HG02623 (cell line): ENCODE measurements at regions not wholly inside any gene's neighbourhood (a gene's known extent, or its start where the extent isn't known, plus 50 kb on each side); places are given as distances from the start of the nearest gene placed in this dataset.
A peak's percentile ranks its signal among the peaks of the same experiment; 100 is the strongest.
"Not testable (repeated sequence)": the region's sequence is repeated elsewhere in the genome, so short reads cannot be mapped to it uniquely, and the experiment has no call there.

Experiments
- ATAC-seq: cut with Tn5 transposase; IDR thresholded peaks from one replicate; pipeline ENCODE4 v1.9.1; 2021; ENCODE audit warnings: moderate library complexity; ENCODE audit not compliant: unreplicated experiment

- no peak for ATAC-seq
These were observed 69.4 kb downstream of the TOMM20 start for GRCh38 chr1:235059221-235059620.

- no peak for ATAC-seq
These were observed 69.9 kb downstream of the TOMM20 start for GRCh38 chr1:235058695-235059094.

- ATAC-seq, result no peak
These were observed 71.0 kb downstream of the TOMM20 start for GRCh38 chr1:235057385-235058306.

- no peak for ATAC-seq
These were observed 71.7 kb downstream of the TOMM20 start for GRCh38 chr1:235056937-235057336.

- ATAC-seq, result no peak
These were observed 73.7 kb downstream of the TOMM20 start for GRCh38 chr1:235054936-235055335.

GRCh38 chr1:235054466-235054865 is 74.2 kb downstream of the TOMM20 start:
- ATAC-seq, result no peak

- ATAC-seq, result no peak
These were observed 76.3 kb downstream of the TOMM20 start for GRCh38 chr1:235052067-235053008.

GRCh38 chr1:235051521-235051920 is 77.1 kb downstream of the TOMM20 start:
- ATAC-seq, result no peak

- peak; percentile 47 for ATAC-seq
These were observed 77.7 kb downstream of the TOMM20 start for GRCh38 chr1:235050911-235051360.

- not testable (repeated sequence) for ATAC-seq
These were observed 78.8 kb downstream of the TOMM20 start for GRCh38 chr1:235049716-235050378.

GRCh38 chr1:235049217-235049616 is 79.4 kb downstream of the TOMM20 start:
- no peak for ATAC-seq

GRCh38 chr1:235047331-235047871 is 81.2 kb downstream of the TOMM20 start:
- ATAC-seq, result no peak

GRCh38 chr1:235045921-235046601 is 82.6 kb downstream of the TOMM20 start:
- no peak for ATAC-seq

- ATAC-seq, result no peak
These were observed 83.5 kb downstream of the TOMM20 start for GRCh38 chr1:235045034-235045690.

- no peak for ATAC-seq
These were observed 85.4 kb downstream of the TOMM20 start for GRCh38 chr1:235043234-235043633.

- ATAC-seq, result no peak
These were observed 89.9 kb downstream of the TOMM20 start for GRCh38 chr1:235038701-235039100.

GRCh38 chr1:235035928-235036327 is 92.7 kb downstream of the TOMM20 start:
- ATAC-seq, result no peak

- no peak for ATAC-seq
These were observed 97.6 kb downstream of the TOMM20 start for GRCh38 chr1:235030919-235031596.

- no peak for ATAC-seq
These were observed 100.8 kb downstream of the TOMM20 start for GRCh38 chr1:235027862-235028250.
